ENCODE measurements at regions not wholly inside any gene's neighbourhood (a gene's known extent, or its start where the extent isn't known, plus 50 kb on each side); places are given as distances from the start of the nearest gene placed in this dataset.
A peak's percentile ranks its signal among the peaks of the same experiment; 100 is the strongest.

DNA sequence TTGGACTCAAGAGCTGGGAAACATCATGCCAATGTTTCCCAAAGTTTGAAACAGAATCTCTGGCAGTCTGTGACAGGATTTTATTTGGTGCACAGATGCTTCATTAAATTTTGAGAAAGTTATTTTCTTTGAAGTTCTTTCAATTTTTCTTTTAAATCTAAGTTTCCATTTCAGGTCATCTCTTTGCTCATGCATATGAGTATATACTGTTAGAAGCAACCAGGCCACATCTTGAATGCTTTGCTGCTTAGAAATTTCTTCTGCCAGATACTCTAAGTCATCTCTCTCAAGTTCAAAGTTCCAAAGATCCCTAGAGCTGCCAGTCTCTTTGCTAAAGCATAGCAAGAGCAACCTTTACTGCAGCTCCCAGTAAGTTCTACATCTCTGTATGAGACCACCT, 59.1 kb upstream of the CCDC28A start:
- no peak overlapping the region for H3K27ac ChIP-seq
- no peak overlapping the region for H3K9ac ChIP-seq
- TF ChIP-seq, protein P1, sequence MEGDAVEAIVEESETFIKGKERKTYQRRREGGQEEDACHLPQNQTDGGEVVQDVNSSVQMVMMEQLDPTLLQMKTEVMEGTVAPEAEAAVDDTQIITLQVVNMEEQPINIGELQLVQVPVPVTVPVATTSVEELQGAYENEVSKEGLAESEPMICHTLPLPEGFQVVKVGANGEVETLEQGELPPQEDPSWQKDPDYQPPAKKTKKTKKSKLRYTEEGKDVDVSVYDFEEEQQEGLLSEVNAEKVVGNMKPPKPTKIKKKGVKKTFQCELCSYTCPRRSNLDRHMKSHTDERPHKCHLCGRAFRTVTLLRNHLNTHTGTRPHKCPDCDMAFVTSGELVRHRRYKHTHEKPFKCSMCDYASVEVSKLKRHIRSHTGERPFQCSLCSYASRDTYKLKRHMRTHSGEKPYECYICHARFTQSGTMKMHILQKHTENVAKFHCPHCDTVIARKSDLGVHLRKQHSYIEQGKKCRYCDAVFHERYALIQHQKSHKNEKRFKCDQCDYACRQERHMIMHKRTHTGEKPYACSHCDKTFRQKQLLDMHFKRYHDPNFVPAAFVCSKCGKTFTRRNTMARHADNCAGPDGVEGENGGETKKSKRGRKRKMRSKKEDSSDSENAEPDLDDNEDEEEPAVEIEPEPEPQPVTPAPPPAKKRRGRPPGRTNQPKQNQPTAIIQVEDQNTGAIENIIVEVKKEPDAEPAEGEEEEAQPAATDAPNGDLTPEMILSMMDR (IDR thresholded peaks at IDR 0.05), result no peak
- no peak overlapping the region for H2AFZ ChIP-seq
- H3K79me2 ChIP-seq, result no peaks in the 10 kb centered on the region
- H3K4me2 ChIP-seq (ENCODE audit: low read length), result no peak overlapping the region
- H3K4me1 ChIP-seq, result no peaks in the 10 kb centered on the region
- H3K27me3 ChIP-seq (ENCODE audit: control insufficient read depth, insufficient read depth, low read length), result no peaks in the 10 kb centered on the region
- no peak overlapping the region for H3K4me3 ChIP-seq (ENCODE audit: low read depth, low read length)
- no peaks in the 10 kb centered on the region for H3K36me3 ChIP-seq (ENCODE audit: control insufficient read depth, insufficient read depth, low read length)
- H3K9me3 ChIP-seq (ENCODE audit: control insufficient read depth, low read length), result no peaks in the 10 kb centered on the region

DNA sequence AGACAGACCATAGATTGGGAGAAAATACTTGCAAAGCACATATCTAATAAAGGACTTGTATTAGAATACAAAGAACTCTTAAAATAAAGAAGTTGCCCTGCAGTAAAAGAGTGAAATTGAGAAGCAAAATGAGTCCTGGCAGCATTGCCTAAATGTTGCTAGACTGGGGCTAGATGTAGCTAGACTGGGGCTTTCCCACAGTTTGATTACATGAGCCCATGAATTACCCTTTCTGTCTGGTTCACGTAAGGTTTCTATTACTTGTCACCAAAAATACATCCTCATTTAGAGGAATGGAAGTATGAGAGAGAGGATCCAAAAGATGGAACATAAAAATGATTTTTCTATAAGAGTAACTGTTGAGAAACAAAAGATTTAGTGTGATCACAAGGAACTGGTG, 57.6 kb upstream of the CCDC28A start:
- TF ChIP-seq, protein P1 (IDR thresholded peaks at IDR 0.05), result no peak
- H3K9ac ChIP-seq, result no peak overlapping the region
- H2AFZ ChIP-seq, result no peak overlapping the region
- no peaks in the 10 kb centered on the region for H3K27me3 ChIP-seq (ENCODE audit: control insufficient read depth, insufficient read depth, low read length)
- H3K4me3 ChIP-seq (ENCODE audit: low read depth, low read length), result no peak overlapping the region
- no peak overlapping the region for H3K27ac ChIP-seq
- H3K79me2 ChIP-seq, result no peaks in the 10 kb centered on the region
- H3K9me3 ChIP-seq (ENCODE audit: control insufficient read depth, low read length), result no peaks in the 10 kb centered on the region
- H3K4me1 ChIP-seq, result no peaks in the 10 kb centered on the region
- no peak overlapping the region for H3K4me2 ChIP-seq (ENCODE audit: low read length)
- H3K36me3 ChIP-seq (ENCODE audit: control insufficient read depth, insufficient read depth, low read length), result no peaks in the 10 kb centered on the region

DNA sequence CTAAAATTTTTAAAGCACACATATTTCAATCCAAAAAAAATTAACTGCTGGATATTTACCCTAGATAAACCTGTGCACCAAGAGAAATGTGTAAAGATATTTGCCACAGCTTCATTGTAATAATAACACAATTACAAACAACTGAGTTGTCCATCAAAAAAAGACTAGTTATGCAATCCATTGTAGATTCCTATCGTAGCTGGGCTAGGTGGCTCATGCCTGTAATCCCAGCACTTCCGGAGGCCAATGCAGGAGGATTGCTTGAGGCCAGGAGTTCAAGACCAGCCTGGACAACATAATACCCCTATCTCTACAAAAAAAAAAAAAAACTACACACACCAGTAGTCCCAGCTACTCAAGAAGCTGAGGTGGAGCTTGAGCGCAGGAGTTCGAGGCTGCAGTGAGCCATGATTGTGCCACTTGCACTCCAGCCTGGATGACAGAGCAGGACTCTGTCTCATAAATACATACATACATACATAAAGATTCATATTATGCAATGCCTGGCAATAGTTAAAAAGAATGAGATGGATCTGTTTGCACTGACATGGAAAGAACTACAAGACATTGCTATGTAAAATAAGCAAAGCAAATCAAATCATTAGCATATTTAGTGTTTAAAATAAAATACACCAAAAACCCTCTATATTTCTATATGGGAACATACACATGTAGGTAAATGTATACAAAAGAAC, 56.5 kb upstream of the CCDC28A start:
- TF ChIP-seq, protein P1 (IDR thresholded peaks at IDR 0.05), result no peak
- Histone ChIP-seq H3K4me2 (ENCODE audit: low read length) (no peak overlapping the region), H3K9ac (no peak overlapping the region), H3K4me1 (no peaks in the 10 kb centered on the region), H3K4me3 (ENCODE audit: low read depth, low read length) (no peak overlapping the region), H3K36me3 (ENCODE audit: control insufficient read depth, insufficient read depth, low read length) (no peaks in the 10 kb centered on the region), H3K9me3 (ENCODE audit: control insufficient read depth, low read length) (no peaks in the 10 kb centered on the region), H3K79me2 (no peaks in the 10 kb centered on the region), H2AFZ (no peak overlapping the region), H3K27me3 (ENCODE audit: control insufficient read depth, insufficient read depth, low read length) (no peaks in the 10 kb centered on the region), H3K27ac (no peak overlapping the region)

DNA sequence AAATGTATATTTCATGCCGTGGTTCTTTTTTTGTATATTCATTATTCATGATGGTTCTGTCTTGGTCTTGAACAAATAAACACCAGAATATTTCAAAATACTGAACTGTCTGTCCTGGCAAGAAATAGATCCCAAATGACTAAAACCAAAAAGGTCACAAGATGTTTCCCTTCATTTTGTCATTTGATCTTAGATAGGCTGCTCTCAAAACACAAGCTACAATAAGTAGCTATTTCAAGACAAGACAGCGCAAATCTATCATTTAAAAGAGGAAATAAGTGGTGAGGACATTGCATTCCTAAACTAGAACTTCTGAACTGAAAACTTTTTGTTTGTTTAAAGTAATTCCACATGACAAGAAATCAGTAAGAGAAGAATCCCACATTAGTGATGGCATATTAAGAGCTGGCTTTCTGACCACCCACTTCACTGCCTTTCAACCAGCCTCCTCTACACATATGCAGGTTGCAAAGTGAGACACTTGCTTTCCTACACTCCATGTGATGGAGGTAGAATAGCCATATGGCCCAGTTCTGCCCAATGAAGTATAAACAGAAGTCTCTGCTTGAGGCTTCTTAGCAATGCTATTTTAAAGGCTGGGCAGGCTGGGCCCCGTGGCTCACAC, 54.4 kb upstream of the CCDC28A start:
- Histone ChIP-seq H2AFZ (no peak overlapping the region), H3K36me3 (ENCODE audit: control insufficient read depth, insufficient read depth, low read length) (no peaks in the 10 kb centered on the region), H3K27me3 (ENCODE audit: control insufficient read depth, insufficient read depth, low read length) (no peaks in the 10 kb centered on the region), H3K27ac (peak overlapping the region; percentile 30), H3K9me3 (ENCODE audit: control insufficient read depth, low read length) (no peaks in the 10 kb centered on the region), H3K4me3 (ENCODE audit: low read depth, low read length) (no peak overlapping the region), H3K79me2 (no peaks in the 10 kb centered on the region), H3K4me2 (ENCODE audit: low read length) (no peak overlapping the region), H3K9ac (no peak overlapping the region), H3K4me1 (no peaks in the 10 kb centered on the region)
- TF ChIP-seq, protein P1 (IDR thresholded peaks at IDR 0.05), result no peak

DNA sequence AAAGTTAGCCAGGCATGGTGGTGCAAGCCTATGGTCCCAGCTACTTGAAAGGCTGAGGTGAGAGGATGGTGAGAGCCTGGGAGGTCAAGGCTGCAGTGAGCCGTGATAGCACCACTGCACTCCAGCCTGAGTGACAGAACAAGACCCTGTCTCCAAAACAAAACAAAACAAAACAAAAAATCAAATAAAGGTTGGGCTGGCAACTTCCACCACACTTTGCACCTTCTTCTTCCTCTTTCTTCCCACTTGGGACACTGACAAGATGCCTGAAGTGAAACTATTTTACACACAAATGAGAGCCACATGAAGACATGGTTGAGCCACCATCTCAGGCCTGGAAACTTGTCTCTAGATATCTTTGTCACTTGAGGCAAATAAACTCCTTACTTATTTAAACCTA, 53.8 kb upstream of the CCDC28A start:
- Histone ChIP-seq H3K9ac (no peak overlapping the region), H3K4me3 (ENCODE audit: low read depth, low read length) (no peak overlapping the region), H3K27me3 (ENCODE audit: control insufficient read depth, insufficient read depth, low read length) (no peaks in the 10 kb centered on the region), H3K27ac (no peak overlapping the region), H3K79me2 (no peaks in the 10 kb centered on the region), H2AFZ (no peak overlapping the region), H3K36me3 (ENCODE audit: control insufficient read depth, insufficient read depth, low read length) (no peaks in the 10 kb centered on the region), H3K4me1 (no peaks in the 10 kb centered on the region), H3K9me3 (ENCODE audit: control insufficient read depth, low read length) (no peaks in the 10 kb centered on the region), H3K4me2 (ENCODE audit: low read length) (no peak overlapping the region)
- TF ChIP-seq, protein P1 (IDR thresholded peaks at IDR 0.05), result no peak

Data from parathyroid adenoma (tissue), 2 donors.